Testis (tissue), 2 donors: ENCODE measurements at regions not wholly inside any gene's neighbourhood (a gene's known extent, or its start where the extent isn't known, plus 50 kb on each side); places are given as distances from the start of the nearest gene placed in this dataset.

Source experiments
- DNase-seq: peaks from one replicate; pipeline ENCODE4 v3.0.0-alpha.2; 2019
- H3K27ac ChIP-seq, 2 donors: fragments of 200-600 bp; sonication (generic); one replicate each; pipeline ENCODE4 v1.5.1; 2019
- H3K27me3 ChIP-seq: fragments of 200-600 bp; sonication (generic); one replicate; pipeline ENCODE4 v1.5.1; 2019
- H3K36me3 ChIP-seq: fragments of 200-600 bp; sonication (generic); one replicate; pipeline ENCODE4 v1.5.1; 2017; ENCODE audit warnings: low read depth; ENCODE audit errors: missing control alignments
- H3K4me1 ChIP-seq: fragments of 200-600 bp; sonication (generic); one replicate; pipeline ENCODE4 v1.5.1; 2019
- H3K4me3 ChIP-seq, 2 donors: fragments of 200-600 bp; sonication (generic); one replicate each; pipeline ENCODE4 v1.5.1; 2017 to 2019
- H3K9me3 ChIP-seq: fragments of 200-600 bp; sonication (generic); one replicate; pipeline ENCODE4 v1.5.1; 2017
- CTCF ChIP-seq, 3 experiments: fragments of 450-650 bp in 2 of 3; fragments of 200-600 bp in 1 of 3; sonication (generic) in 1 of 3; IDR thresholded peaks; one replicate each; pipeline ENCODE4 v1.5.1; 2016 to 2019; ENCODE audit warnings: antibody characterized with exemption in 3 of 3, mild to moderate bottlenecking in 2 of 3, moderate library complexity in 1 of 3
- POLR2A ChIP-seq: fragments of 450-650 bp; IDR thresholded peaks from one replicate; pipeline ENCODE4 v1.6.1; 2017; ENCODE audit warnings: antibody characterized with exemption, mild to moderate bottlenecking, moderate library complexity
- WGBS, 2 donors: methylation state at CpG; one replicate each; pipeline ENCODE4 v1.1.5; 2018; 5-methylcytosine and 5-hydroxymethylcytosine counted together
- intact Hi-C: fragments of 100-400 bp; cut with DNase I; formaldehyde crosslinking; loops from one replicate; pipeline ENCODE4 v1.15.1; 2023; ENCODE audit warnings: low total_unique reads

- no peak for DNase-seq
- H3K27ac ChIP-seq: no peak overlapping the region
Measured at GRCh38 chr7:114784746-114785145, 137.1 kb upstream of the MDFIC start.

GRCh38 chr7:114785496-114785895 is 136.4 kb upstream of the MDFIC start:
- DNase-seq: no peak
- WGBS, 2 donors: 41 to 51% methylated on average over 3 of the region's 3 CpGs
- intact Hi-C loops: no loop called here
- H3K36me3 ChIP-seq: no peaks in the 10 kb centered on the region
- no peaks in the 10 kb centered on the region for H3K9me3 ChIP-seq
- H3K4me3 ChIP-seq: no peak overlapping the region
- no peak for TF ChIP-seq CTCF (IDR thresholded peaks at IDR 0.05)
- H3K4me1 ChIP-seq: no peaks in the 10 kb centered on the region
- H3K27ac ChIP-seq: no peak overlapping the region
- no peaks in the 10 kb centered on the region for H3K27me3 ChIP-seq

More at GRCh38 chr7:114784746-114785145, 137.1 kb upstream of the MDFIC start:
- intact Hi-C loops: no loop called here
- no peaks in the 10 kb centered on the region for H3K9me3 ChIP-seq
- H3K36me3 ChIP-seq: no peaks in the 10 kb centered on the region
- TF ChIP-seq CTCF (IDR thresholded peaks at IDR 0.05): no peak
- TF ChIP-seq POLR2A: no peak
- 47 to 65% methylated on average over 1 of the region's 1 CpG for WGBS, 2 donors
- no peaks in the 10 kb centered on the region for H3K4me1 ChIP-seq
- no peak overlapping the region for H3K4me3 ChIP-seq
- no peaks in the 10 kb centered on the region for H3K27me3 ChIP-seq

GRCh38 chr7:114786455-114786854 is 135.4 kb upstream of the MDFIC start:
- Histone ChIP-seq H3K4me1 (no peaks in the 10 kb centered on the region), H3K4me3 (no peak overlapping the region), H3K27ac (no peak overlapping the region), H3K27me3 (no peaks in the 10 kb centered on the region), H3K36me3 (no peaks in the 10 kb centered on the region), H3K9me3 (no peaks in the 10 kb centered on the region)
- intact Hi-C loops: no loop called here
- 79 to 87% methylated on average over 7 of the region's 7 CpGs for WGBS, 2 donors
- TF ChIP-seq POLR2A (no peak), CTCF (IDR thresholded peaks at IDR 0.05) (no peak)
- DNase-seq: no peak

GRCh38 chr7:114787556-114787955 is 134.3 kb upstream of the MDFIC start:
- DNase-seq: no peak
- H3K4me1 ChIP-seq: no peaks in the 10 kb centered on the region
- intact Hi-C loops: no loop called here
- no peak for TF ChIP-seq POLR2A
- TF ChIP-seq CTCF (IDR thresholded peaks at IDR 0.05): no peak
- H3K36me3 ChIP-seq: no peaks in the 10 kb centered on the region
- H3K4me3 ChIP-seq: no peak overlapping the region
- 60 to 67% methylated on average over 1 of the region's 1 CpG for WGBS, 2 donors
- no peaks in the 10 kb centered on the region for H3K9me3 ChIP-seq
- no peaks in the 10 kb centered on the region for H3K27me3 ChIP-seq
- H3K27ac ChIP-seq: no peak overlapping the region

- DNase-seq: no peak
- no peaks in the 10 kb centered on the region for H3K9me3 ChIP-seq
- H3K36me3 ChIP-seq: no peaks in the 10 kb centered on the region
- H3K4me3 ChIP-seq: no peak overlapping the region
- no peak overlapping the region for H3K27ac ChIP-seq
- no peaks in the 10 kb centered on the region for H3K27me3 ChIP-seq
- H3K4me1 ChIP-seq: no peaks in the 10 kb centered on the region
- 92 to 97% methylated on average over 4 of the region's 4 CpGs for WGBS, 2 donors
- TF ChIP-seq CTCF (IDR thresholded peaks at IDR 0.05): no peak
- intact Hi-C loops: no loop called here
Measured at GRCh38 chr7:114788706-114789105, 133.2 kb upstream of the MDFIC start.
